ENCODE measurements at regions not wholly inside any gene's neighbourhood (a gene's known extent, or its start where the extent isn't known, plus 50 kb on each side); places are given as distances from the start of the nearest gene placed in this dataset.

GRCh38 chr1:234881893-234882771 is 246.5 kb downstream of the TOMM20 start:
- no peak for DNase-seq (ENCODE audit: low spot score)

DNA sequence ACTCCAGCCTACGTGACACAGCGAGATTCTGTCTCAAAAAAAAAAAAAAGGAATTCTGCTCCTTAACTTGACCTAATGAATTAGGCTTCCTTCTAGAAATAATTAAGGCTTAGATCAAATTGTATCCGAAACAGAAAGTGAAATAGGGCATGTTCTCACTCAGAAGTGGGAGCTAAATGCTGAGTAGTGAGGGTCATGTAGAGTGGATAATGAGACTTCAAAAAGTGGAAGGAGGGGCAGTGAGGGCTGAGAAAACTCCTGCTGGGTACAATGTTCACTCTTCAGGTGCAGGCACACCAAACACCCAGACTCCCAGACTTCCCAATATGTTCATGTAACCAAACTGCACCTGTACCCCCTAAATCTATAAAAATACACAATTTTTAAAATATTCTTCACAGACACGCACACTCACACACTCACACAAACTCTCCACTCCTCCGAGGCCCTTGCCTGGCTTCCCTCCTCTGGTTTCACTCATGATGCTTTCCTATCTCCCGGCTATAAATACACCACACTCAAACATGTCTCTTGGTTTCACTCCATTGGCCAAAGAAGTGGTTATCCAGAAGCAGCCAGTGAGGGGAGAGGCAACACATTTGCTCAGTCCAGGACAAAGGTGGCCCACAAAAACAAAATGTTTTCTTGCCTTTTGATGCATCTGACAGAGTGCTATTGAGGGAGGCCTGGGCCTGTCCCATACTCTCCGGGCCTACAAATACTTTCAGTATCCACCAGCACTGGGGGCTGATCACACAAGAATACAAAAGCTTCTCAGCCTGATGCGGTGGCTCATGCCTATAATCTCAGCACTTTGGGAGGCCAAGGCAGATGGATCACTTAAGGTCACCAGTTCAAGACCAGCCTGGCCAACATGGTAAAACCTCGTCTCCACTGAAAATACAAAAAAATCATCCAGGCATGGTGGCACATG is 249.2 kb downstream of the TOMM20 start:
- DNase-seq (ENCODE audit: low spot score): no peak

GRCh38 chr1:234878288-234878687 is 250.3 kb downstream of the TOMM20 start:
- DNase-seq (ENCODE audit: low spot score): no peak

DNA sequence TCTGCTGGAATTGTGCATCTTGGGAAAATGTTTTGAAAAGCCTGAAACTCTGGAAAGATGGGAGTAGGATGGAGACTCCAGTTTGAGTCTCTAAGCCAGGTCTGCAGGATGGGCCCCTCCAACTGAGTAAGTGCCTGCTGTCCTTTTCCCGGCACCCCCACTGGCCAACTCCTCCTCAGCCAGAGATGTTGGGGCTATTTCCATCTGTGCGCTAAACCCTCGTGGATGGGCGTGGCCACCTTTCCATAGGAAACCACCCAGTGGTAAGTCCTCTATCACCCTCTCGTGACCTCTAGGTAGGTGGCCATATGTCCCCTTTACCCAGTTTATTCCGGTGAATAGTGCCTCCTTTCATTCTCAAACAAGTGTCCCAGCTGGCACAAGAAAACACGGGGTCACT is 250.9 kb downstream of the TOMM20 start:
- no peak for DNase-seq (ENCODE audit: low spot score)

DNA sequence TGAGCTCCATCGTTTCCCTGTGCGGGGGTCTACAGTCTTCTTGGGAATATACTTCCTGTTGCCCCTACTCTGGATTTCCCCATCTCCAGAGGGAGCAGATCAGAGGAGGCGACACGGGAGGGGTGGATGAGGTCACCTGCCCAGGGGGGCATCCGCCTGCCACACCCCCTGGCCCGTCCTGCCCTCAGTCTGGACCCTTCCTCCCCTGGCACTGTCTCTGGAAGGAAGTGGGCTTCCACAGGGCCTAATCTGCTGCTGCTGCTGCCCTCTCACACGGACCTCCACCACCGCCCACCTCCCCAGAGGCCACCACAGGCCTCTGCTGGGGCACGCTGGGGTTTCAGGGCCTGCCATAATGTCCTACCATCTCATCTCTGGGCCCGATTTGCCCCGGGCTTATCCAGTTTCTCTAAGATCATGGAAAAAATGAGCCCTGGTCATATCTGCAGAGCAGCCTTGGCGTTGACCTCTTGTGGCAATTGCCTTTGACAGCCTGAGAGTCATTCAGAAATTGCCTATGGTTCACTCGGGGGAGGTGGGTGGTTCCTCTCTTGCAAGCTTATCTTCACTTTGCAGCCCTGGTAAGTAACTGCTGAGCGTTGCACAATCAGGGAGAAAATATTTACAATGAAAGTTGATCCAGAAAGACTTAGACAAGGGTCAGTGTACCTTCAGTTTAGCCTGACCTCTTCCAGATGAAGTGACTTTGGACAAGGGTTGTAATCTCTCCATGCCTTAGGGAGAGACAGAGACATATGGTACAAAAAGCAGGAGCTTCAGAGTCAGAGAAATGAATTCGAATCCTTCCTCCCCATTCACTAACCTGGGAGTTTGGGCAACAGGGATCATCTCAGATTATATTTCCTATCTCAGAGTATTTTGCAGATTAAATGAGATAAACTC is 252.4 kb downstream of the TOMM20 start:
- DNase-seq (ENCODE audit: low spot score): peak; percentile 98

- DNase-seq (ENCODE audit: low spot score): peak; percentile 11
These were observed 253.2 kb downstream of the TOMM20 start for GRCh38 chr1:234875328-234875952.

- DNase-seq (ENCODE audit: low spot score): peak; percentile 36
These were observed 254.0 kb downstream of the TOMM20 start for GRCh38 chr1:234874291-234875288.

DNA sequence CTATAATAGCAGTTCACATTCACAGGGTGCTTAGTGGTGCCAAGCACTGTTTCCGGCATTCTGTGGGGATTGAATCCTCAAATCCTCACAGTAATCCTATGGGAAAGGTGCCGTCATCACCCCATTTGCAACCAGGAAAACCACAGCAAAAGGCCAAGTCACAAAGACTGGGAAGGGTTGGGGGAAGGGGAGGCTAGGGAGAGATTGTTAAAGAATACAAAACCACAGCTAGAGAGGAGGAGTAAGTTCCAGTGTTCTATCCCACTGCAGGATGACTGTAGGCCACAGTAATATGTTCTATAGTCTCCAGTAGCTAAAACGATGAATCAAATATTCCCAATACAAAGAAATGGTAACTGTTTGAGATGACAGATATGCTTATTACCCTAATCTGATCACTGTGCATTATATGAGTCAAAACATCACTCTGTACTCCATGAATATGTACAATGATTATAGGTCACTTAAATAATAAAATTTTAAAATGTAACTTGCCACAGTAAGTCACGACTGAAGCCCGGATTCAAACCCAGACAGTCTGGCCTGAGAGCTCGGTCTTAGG is 256.8 kb downstream of the TOMM20 start:
- DNase-seq (ENCODE audit: low spot score): no peak

- DNase-seq (ENCODE audit: low spot score): no peak
These were observed 257.5 kb downstream of the TOMM20 start for GRCh38 chr1:234871039-234871709.

DNA sequence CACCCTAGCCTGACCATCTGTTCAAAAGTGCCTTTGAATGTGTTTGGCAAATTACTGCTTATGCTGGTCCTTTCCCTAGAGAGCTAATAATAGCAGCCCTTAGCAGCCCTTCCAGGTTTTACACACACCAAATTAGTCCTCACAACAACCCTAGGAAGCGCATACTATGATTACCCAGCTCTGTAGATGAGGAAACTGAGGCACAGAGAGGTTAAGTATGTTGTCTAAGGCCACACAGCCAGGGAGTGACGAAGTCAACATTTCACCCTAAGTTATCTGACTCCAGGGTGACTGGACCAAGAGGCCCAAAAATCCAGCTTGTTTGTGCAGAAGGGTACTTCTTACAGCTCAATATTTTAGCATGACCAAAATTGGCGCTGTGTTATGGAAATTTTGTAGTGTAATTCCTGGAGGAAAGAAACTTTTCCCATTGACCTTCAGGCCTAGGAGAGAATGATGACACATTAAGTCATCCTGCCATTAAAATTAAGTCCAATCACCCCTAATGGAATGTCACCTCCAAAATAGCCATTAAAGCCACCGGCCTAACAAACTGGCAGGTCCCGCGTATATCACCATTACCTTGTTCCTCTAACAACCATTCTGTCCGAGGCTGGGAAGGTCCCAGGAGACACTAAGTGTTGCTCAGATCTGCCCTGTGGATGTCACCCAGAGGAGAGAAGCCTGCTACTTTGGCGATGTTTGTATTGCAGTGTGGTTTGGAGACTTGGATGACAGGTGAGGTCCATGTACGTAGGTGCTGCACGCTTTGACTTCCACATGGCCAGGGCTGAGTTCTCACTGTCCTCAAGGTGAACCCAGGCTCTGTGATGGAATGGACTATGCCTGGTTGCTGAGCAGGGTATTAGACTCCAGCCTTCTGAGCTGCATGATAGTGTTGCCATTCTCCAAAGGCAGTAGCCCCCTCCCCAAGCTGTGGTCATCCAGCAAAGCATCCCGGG is 258.3 kb downstream of the TOMM20 start:
- DNase-seq (ENCODE audit: low spot score): no peak

GRCh38 chr1:234869182-234870019 is 259.2 kb downstream of the TOMM20 start:
- peak; percentile 33 for DNase-seq (ENCODE audit: low spot score)

- no peak for DNase-seq (ENCODE audit: low spot score)
These were observed 258.5 kb upstream of the IRF2BP2 start for GRCh38 chr1:234868296-234869147.

DNA sequence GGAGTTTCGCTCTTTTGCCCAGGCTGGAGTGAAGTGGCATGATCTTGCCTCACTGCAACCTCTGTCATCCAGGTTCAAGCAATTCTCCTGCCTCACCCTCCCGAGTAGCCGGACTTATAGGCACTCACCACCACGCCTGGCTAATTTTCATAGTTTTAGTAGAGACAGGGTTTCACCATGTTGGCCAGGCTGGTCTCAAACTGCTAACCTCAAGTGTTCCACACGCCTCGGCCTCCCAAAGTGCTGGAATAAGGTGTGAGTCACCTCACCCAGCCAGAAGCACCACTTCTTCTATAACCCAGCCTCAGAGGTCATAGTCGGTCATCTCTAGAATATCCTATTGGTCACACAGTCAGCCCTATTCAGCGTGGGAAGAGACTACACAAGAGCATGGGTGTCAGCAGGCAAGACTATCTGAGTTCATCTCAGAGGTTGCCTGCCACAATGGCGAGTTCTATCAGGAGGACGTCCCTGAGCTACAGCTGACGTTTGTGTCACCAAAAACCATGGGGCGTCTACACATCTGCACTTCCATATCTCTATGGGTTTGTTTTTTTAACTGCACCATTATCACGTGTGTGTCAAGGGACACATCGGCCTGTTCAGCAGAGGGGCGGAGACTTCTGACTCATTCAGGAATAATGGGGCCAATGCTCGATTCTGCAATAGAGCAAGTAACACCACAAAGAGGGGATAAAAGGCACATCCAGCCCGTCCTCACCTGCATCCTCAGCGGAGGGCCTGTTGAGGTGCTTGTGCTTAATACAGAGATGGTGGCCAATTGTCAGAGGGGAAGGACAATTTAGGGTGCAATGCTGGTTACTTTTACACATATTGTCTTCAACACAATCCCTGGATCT is 256.3 kb upstream of the IRF2BP2 start:
- DNase-seq (ENCODE audit: low spot score): peak; percentile 76

GRCh38 chr1:234865171-234866006 is 255.4 kb upstream of the IRF2BP2 start:
- DNase-seq (ENCODE audit: low spot score): no peak
